ENCODE measurements at regions not wholly inside any gene's neighbourhood (a gene's known extent, or its start where the extent isn't known, plus 50 kb on each side); places are given as distances from the start of the nearest gene placed in this dataset.

DNA sequence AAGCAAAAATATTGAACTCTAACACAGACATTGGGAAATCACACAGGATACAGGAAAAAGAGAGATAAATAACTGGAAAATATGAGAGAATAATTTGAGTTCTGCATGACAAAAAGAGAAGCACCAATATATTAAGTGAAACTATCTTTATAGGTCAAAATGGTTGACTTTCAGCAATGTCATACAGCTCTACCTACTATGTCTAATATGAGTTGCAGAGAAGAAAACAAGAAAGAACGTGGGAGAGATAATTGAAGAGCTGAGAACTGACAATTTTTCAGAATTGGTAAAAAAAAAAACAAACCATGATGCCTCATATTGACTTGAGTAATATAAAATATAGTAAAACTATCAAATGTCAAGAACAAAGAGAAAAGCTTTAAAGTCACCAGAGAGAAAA lies 221.7 kb downstream of the BCL11B start:
- DNase-seq (ENCODE audit: low read depth) = no peak

- DNase-seq (ENCODE audit: low read depth) = no peak
Observed at GRCh38 chr14:99052467-99052866, 219.5 kb downstream of the BCL11B start.

- no peak for DNase-seq (ENCODE audit: low read depth)
Observed at GRCh38 chr14:99055019-99055418, 217.0 kb downstream of the BCL11B start.

GRCh38 chr14:99055816-99056215 lies 216.2 kb downstream of the BCL11B start:
- DNase-seq (ENCODE audit: low read depth) = no peak

DNA sequence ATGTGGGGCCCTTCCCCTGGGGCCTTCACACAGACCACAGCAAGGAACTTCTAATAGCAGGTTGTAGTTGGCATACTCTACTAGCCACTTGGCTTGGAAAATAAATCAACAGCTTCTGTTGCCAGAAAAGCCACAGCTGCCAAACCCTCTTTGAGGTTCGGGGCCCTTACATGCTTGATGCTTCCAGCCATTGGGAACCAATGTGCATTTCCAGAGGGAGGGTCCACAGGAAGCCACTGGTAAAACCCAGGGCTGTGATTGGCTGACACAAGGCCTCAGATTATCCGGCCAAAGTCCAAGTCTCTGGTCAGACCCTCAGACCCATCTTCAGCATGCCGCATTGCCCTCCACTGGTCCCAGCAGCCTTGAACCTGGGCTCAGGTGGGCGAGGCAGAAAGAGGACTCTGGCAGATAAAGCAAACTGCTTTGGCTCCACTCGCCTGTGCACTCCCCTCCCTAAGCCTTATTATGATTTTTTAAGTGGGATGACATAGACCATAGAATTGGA lies 214.4 kb downstream of the BCL11B start:
- DNase-seq (ENCODE audit: low read depth) = no peak

GRCh38 chr14:99058542-99058941 lies 213.5 kb downstream of the BCL11B start:
- no peak for DNase-seq (ENCODE audit: low read depth)

- DNase-seq (ENCODE audit: low read depth) = no peak
Observed at GRCh38 chr14:99062216-99062615, 209.8 kb downstream of the BCL11B start.

DNA sequence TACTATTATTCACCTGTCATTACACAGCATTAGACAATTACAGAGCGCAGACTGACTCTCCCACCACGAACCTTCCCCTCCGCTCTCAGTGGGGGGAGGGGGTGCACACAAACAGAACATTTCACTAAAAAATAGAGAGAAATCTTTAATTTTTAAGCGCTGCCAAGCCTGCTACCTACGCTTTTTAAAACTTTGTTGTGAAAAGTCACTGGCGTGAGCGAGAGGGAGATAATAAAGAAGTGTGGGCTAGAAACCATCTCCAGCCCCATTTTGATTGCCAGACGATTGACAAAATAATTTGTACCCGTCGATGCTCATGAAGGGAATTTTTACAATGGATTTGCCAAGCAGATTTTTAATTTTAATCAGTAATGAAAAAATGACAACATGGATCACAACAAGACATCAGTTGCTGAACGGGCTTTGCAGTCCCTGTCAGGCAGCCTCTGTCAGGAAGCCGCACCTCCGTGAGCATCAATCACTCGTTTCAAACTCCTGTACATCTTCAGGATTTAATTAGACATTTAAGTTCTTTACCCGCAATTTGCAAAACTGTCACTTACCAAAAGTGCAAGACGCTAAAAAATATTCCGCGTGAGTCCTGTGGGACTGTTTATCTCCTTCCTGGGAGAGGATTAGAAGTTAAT lies 209.1 kb downstream of the BCL11B start:
- DNase-seq (ENCODE audit: low read depth) = no peak

DNA sequence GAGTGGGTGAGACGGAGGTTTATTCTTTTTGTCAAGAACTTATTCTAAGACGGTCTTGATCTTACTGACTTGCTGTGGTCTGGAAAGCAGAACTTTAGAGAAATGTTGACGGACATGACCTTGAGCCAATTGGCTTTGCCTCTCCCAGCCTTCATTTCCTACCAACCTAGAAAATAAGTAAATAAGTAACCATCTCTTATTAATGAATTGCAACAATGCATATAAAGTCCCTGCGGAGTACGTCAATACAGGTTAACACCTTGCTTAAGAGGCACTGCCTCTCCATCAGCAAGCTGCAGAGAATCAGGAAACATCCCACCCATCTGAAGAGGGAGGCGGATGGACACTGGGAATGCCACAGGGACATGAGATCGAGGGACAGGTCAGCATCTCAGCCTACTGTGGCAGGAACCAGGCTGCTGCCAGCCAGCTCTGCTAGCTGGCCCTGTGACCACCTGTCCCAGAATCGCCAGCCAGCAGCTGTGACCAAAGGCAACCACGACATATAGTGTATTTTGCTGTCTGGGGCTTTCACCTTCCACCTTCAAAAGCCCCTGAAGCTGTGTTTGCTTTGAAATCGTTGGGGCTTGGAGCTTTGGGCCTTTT lies 208.3 kb downstream of the BCL11B start:
- no peak for DNase-seq (ENCODE audit: low read depth)

- no peak for DNase-seq (ENCODE audit: low read depth)
Observed at GRCh38 chr14:99064262-99064954, 207.6 kb downstream of the BCL11B start.

DNA sequence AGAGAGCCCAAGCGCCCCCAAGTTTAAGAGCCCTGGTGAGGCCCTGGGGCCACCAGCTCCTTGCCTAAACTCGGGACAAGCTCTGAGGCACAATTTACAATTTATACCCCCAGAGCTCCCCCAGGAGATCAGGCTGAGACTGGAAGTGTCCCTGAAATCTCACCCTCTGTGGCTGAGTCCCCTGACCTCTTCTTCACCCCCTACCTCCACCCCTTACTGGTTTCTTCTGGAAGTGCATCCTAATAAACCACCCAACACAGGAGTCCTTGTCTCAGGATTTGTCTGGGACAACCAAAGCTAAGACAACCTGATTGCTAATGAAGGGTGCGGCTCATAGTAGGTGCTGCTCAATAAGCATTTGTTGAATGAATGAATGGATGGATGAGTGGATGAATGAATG lies 206.4 kb downstream of the BCL11B start:
- no peak for DNase-seq (ENCODE audit: low read depth)

GRCh38 chr14:99066378-99066777 lies 205.6 kb downstream of the BCL11B start:
- no peak for DNase-seq (ENCODE audit: low read depth)

DNA sequence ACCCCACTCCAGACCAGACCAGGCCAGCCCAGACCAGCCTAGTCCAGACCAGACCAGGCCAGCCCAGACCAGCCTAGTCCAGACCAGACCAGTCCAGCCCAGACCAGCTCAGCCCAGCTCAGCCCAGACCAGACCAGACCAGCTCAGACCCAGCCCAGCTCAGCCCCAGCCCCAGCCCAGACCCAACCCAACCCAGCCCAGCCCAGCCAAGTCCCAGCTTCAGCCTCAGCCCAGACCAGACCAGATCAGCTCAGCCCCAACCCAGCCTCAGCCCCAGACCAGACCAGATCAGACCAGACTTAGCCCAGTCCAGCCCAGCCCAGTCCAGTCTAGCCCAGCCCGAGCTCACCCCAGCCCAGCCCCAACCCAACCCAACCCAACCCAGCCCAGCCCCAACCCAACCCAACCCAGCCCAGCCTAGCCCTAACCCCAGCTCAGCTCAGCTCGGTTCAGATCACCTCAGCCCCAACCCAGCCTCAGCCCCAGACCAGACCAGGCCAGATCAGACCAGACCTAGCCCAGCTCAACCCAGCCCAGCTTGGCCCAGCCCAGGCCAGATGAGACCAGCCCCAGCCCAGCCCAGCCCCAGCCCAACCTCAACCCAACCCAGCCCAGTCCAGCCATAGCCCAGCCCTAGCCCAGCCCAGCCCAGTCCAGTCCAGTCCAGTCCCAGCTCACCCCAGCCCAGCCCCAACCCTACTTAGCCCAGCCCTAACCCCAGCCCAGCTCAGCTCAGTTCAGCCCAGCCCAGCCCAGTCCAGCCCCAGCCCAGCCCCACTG lies 204.7 kb downstream of the BCL11B start:
- DNase-seq (ENCODE audit: low read depth) = no peak

- DNase-seq (ENCODE audit: low read depth) = no peak
Observed at GRCh38 chr14:99067927-99068326, 204.1 kb downstream of the BCL11B start.

DNA sequence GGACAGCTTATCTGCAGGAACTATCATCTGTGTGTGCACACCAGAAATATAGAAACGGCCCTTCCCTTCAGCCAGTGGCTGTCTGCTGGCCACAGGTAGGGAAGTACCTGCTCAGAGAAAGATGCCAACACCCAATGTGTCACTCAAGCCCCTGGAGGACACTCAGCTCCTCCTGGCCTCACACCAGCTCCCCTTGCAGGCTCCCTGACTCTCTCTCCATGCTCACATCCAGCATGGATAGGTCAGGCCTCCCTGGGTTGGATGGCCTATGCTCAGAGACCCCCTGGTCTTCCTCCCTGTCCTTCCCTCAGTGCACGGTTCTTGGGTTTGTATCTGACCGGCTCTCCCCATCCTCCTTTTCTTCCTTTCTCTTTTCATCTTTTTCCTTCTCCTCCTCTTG lies 202.1 kb downstream of the BCL11B start:
- DNase-seq (ENCODE audit: low read depth) = no peak

DNA sequence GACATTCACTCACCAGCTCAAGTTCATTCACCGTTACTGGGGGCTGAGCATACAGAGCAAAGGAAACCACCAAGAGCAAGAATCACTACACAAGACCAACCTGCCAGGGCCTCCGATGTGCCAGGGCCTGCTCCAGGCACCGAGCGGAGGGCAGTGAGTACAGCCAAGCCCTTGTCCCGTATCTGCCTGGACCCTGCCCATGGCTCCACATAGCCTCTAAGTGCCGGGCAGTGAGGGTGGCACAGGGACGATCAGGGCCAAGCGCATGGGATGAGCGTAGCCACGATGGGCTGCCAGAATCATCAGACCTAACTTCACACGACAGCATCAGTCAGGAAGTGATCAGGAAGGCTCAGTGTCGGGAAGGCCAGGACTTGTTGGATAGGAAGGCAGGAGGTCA lies 199.6 kb downstream of the BCL11B start:
- no peak for DNase-seq (ENCODE audit: low read depth)

- DNase-seq (ENCODE audit: low read depth) = no peak
Observed at GRCh38 chr14:99072956-99073355, 199.0 kb downstream of the BCL11B start.

DNA sequence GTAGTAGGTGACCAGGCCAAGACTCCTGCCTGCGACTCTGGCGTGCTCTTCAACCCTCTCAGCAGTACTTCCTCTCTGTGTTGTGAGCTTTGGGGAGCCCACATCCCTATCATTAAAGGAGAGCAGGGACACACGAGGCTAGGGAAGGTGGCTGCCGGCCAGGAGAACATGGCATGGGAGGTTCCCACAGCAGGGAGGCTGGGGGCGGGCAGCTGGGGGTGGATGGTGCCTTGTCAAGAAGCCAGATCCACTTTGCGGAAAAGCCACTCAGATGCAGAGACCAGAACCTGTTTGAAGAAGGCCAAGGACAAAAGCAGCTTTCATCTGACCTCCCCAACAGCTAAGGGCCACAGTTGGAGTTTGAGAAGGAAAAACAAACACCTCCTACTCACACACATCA lies 198.6 kb downstream of the BCL11B start:
- DNase-seq (ENCODE audit: low read depth) = no peak

DNA sequence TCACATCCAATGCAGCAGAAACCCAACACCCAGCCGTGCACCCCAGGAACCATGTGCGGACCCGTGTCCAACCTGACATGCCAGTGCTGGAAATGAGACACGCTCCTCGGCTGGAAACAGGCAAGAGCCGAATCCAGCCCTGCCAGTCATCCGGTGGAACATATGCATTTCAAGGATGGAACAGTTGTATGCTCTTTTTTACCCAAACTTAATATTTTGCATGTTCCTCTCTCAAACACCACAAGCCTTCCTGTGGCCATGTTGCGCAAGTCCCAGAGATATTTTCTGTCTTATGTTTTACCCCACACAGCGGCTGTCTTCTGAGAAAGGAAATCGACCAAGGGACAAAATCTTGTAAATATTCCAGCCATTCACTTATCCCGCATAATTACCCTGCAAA lies 196.9 kb downstream of the BCL11B start:
- no peak for DNase-seq (ENCODE audit: low read depth)

DNA sequence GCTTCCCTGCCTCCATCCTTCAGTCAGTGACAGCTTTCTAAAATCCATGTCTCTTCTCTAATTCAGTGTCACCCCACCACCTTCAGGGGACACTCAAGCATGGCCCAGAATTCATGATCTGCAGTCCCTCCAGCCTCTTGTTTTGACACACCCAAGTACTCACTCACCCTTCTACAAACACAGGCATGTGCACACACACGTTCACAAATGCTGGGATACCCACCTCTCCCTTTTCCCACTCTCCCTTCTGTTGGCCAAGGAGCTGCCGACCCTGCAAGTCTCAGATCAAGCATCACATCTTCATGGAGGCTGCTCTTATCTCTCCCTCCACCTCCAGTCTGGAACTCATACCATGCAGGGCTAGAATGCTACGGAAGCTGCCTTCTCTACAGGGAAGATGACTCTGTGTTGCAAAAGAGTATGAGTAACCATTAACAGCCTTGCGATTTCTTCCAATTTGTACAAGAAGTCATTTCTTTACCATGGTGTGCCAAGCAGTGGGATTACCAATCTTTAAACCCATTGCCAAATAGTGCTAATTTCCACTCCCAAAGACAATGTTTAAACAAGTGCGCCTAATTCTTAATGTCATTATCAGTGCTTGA lies 196.1 kb downstream of the BCL11B start:
- DNase-seq (ENCODE audit: low read depth) = no peak

DNA sequence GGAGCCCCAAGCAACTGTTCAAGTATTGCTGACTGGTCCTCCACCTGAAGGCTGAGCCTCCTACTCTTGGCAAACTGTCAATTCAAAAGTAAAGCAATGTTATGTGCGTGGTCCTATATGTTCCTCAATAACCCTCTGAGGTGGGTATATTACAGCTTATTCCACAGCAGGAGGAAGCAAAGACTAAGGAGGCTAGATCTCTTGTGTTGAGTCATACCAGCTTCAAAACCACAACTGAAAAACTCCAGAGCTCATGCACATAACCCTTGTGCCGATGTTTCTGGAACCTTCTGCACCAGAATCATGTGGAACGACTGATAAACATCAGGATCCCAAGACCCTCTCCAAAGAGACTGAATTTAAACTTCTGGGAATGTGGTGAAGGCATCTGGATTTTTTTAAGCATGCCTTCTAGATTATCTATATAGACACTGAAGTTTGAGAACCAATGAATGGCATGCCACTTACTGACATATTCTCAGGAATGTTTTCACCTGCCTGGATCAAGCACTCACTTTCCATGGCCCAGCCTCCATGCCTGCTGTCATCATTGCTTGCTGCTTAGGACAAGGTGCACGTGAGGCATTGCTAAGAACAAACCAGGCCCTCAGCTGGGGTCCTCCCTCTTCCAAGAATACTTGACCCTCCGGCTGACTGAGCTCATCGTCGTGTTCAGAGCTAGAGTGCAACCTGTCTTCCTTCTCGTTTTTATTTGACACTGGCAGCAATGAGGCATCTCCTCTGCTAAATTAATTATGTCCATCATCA lies 194.7 kb downstream of the BCL11B start:
- no peak for DNase-seq (ENCODE audit: low read depth)
